Endodermal cell (in vitro differentiated cells): ENCODE measurements at regions not wholly inside any gene's neighbourhood (a gene's known extent, or its start where the extent isn't known, plus 50 kb on each side); places are given as distances from the start of the nearest gene placed in this dataset.

Experiments used
- DNase-seq: peaks from one replicate; pipeline ENCODE4 v3.0.0-alpha.2; 2017
- H3K27ac ChIP-seq: 2 replicates; pipeline ENCODE4 v1.5.1; 2013; ENCODE audit warnings: mild to moderate bottlenecking, low read depth, low read length, moderate library complexity
- H3K27me3 ChIP-seq: 2 replicates; pipeline ENCODE4 v1.6.1; 2013; ENCODE audit warnings: mild to moderate bottlenecking, low read length, moderate library complexity; ENCODE audit not compliant: insufficient read depth, control insufficient read depth, poor library complexity, severe bottlenecking
- H3K36me3 ChIP-seq: 2 replicates; pipeline ENCODE4 v1.7.0; 2013; ENCODE audit warnings: mild to moderate bottlenecking, low read length, moderate library complexity; ENCODE audit not compliant: control insufficient read depth, insufficient read depth
- H3K4me1 ChIP-seq: one replicate; pipeline ENCODE4 v1.7.0; 2013; ENCODE audit warnings: low read length; ENCODE audit not compliant: control insufficient read depth, insufficient read depth
- H3K4me3 ChIP-seq: 2 replicates; pipeline ENCODE4 v1.5.1; 2013; ENCODE audit warnings: mild to moderate bottlenecking, low read length, moderate library complexity
- H3K9ac ChIP-seq: 2 replicates; pipeline ENCODE4 v1.6.1; 2013; ENCODE audit warnings: mild to moderate bottlenecking, low read length, moderate library complexity; ENCODE audit not compliant: poor library complexity, severe bottlenecking; ENCODE audit errors: extremely low read depth
- H3K9me3 ChIP-seq: 2 replicates; pipeline ENCODE4 v1.6.1; 2013; ENCODE audit warnings: mild to moderate bottlenecking, low read length, moderate library complexity; ENCODE audit not compliant: control insufficient read depth
- H3K27ac Mint-ChIP-seq: 2 replicates; pipeline ENCODE4 v1.8.0; 2020; ENCODE audit warnings: mixed read lengths
- H3K27me3 Mint-ChIP-seq: 2 replicates; pipeline ENCODE4 v1.8.0; 2021; ENCODE audit warnings: mild to moderate bottlenecking, mixed read lengths; ENCODE audit not compliant: insufficient read depth
- H3K36me3 Mint-ChIP-seq: 2 replicates; pipeline ENCODE4 v1.8.0; 2020; ENCODE audit warnings: low read depth, mixed read lengths
- H3K4me1 Mint-ChIP-seq: 2 replicates; pipeline ENCODE4 v1.8.0; 2020; ENCODE audit warnings: mixed read lengths
- H3K4me3 Mint-ChIP-seq: 2 replicates; pipeline ENCODE4 v1.8.0; 2020; ENCODE audit warnings: mild to moderate bottlenecking, moderate library complexity, mixed read lengths
- H3K9me3 Mint-ChIP-seq: 2 replicates; pipeline ENCODE4 v1.8.0; 2020; ENCODE audit warnings: mild to moderate bottlenecking, mixed read lengths
- WGBS, 2 experiments: methylation state at CpG; one replicate each; pipeline versions ENCODE4 v1.1.5 to v1.1.7; 2013; ENCODE audit warnings: missing lambda C conversion rate in 2 of 2, mixed read lengths in 1 of 2; ENCODE audit not compliant: insufficient coverage in 1 of 2, insufficient read length in 1 of 2; 5-methylcytosine and 5-hydroxymethylcytosine counted together
- TF ChIP-seq, protein P1 (sequence below): fragments of 200-600 bp; sonication (generic); conservative IDR thresholded peaks from 2 replicates; pipeline ENCODE4 v1.5.0; 2021; ENCODE audit warnings: antibody characterized with exemption, mild to moderate bottlenecking

- H3K4me3 Mint-ChIP-seq: no peak overlapping the region
- 94 to 100% methylated on average over 2 of the region's 2 CpGs for WGBS, 2 experiments
Observed at GRCh38 chr5:120805131-120805530, 341.0 kb downstream of the PRR16 start.

DNA sequence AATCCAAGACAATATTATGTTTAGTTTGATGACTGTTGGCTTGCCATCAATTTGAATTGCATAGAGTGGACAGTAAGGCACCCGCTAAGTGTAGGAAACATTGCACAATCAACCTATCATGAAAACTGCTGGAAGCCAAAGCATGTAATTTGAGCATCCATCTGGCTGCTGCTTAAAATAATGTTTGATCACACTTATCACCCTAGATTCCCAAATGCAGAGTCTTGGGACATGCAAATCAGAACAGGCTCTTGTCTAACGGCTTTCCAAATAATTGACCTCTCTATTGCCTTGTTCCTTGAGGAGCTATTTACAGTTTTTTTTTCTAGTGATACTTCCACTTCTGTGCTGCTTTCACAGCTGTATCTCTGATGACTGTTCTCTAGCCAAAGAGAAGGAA, 342.1 kb downstream of the PRR16 start:
- H3K36me3 Mint-ChIP-seq: no peaks in the 10 kb centered on the region
- TF ChIP-seq, protein P1, sequence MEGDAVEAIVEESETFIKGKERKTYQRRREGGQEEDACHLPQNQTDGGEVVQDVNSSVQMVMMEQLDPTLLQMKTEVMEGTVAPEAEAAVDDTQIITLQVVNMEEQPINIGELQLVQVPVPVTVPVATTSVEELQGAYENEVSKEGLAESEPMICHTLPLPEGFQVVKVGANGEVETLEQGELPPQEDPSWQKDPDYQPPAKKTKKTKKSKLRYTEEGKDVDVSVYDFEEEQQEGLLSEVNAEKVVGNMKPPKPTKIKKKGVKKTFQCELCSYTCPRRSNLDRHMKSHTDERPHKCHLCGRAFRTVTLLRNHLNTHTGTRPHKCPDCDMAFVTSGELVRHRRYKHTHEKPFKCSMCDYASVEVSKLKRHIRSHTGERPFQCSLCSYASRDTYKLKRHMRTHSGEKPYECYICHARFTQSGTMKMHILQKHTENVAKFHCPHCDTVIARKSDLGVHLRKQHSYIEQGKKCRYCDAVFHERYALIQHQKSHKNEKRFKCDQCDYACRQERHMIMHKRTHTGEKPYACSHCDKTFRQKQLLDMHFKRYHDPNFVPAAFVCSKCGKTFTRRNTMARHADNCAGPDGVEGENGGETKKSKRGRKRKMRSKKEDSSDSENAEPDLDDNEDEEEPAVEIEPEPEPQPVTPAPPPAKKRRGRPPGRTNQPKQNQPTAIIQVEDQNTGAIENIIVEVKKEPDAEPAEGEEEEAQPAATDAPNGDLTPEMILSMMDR: no peak
- H3K4me1 Mint-ChIP-seq: peaks cover 12% of the 10 kb centered on the region
- no peaks in the 10 kb centered on the region for H3K27me3 ChIP-seq
- H3K27ac Mint-ChIP-seq: no peak overlapping the region
- no peak overlapping the region for H3K27ac ChIP-seq
- H3K36me3 ChIP-seq: no peaks in the 10 kb centered on the region
- no peaks in the 10 kb centered on the region for H3K9me3 ChIP-seq
- H3K9me3 Mint-ChIP-seq: no peaks in the 10 kb centered on the region
- H3K9ac ChIP-seq: no peak overlapping the region
- DNase-seq: no peak
- no peaks in the 10 kb centered on the region for H3K4me1 ChIP-seq
- H3K4me3 ChIP-seq: no peak overlapping the region
- no peak overlapping the region for H3K4me3 Mint-ChIP-seq
- H3K27me3 Mint-ChIP-seq: peaks cover 6% of the 10 kb centered on the region
- WGBS, 2 experiments: 93% methylated on average over 2 of the region's 2 CpGs; no CpG with 5 or more reads in 1 of the 2 experiments

More at GRCh38 chr5:120805131-120805530, 341.0 kb downstream of the PRR16 start:
- Histone ChIP-seq H3K9me3 (no peaks in the 10 kb centered on the region), H3K9ac (no peak overlapping the region), H3K4me3 (no peak overlapping the region), H3K36me3 (no peaks in the 10 kb centered on the region), H3K27ac (no peak overlapping the region), H3K27me3 (no peaks in the 10 kb centered on the region), H3K4me1 (no peaks in the 10 kb centered on the region)
- Mint-ChIP-seq H3K9me3 (no peaks in the 10 kb centered on the region), H3K27ac (no peak overlapping the region), H3K4me1 (peaks cover 12% of the 10 kb centered on the region), H3K27me3 (peaks cover 6% of the 10 kb centered on the region), H3K36me3 (no peaks in the 10 kb centered on the region)
- no peak for DNase-seq
- TF ChIP-seq, protein P1: no peak

- TF ChIP-seq, protein P1: no peak
- DNase-seq: no peak
- Histone ChIP-seq H3K4me3 (no peak overlapping the region), H3K9ac (no peak overlapping the region), H3K27ac (no peak overlapping the region), H3K36me3 (no peaks in the 10 kb centered on the region), H3K9me3 (no peaks in the 10 kb centered on the region), H3K27me3 (no peaks in the 10 kb centered on the region), H3K4me1 (no peaks in the 10 kb centered on the region)
- no peak overlapping the region for H3K27ac Mint-ChIP-seq
- H3K27me3 Mint-ChIP-seq: no peaks in the 10 kb centered on the region
- peaks cover 9% of the 10 kb centered on the region for H3K4me1 Mint-ChIP-seq
- no peaks in the 10 kb centered on the region for H3K9me3 Mint-ChIP-seq
- no peak overlapping the region for H3K4me3 Mint-ChIP-seq
- no peaks in the 10 kb centered on the region for H3K36me3 Mint-ChIP-seq
Observed at GRCh38 chr5:120808135-120808534, 344.0 kb downstream of the PRR16 start.
